ENCODE measurements at regions not wholly inside any gene's neighbourhood (a gene's known extent, or its start where the extent isn't known, plus 50 kb on each side); places are given as distances from the start of the nearest gene placed in this dataset.
A peak's percentile ranks its signal among the peaks of the same experiment; 100 is the strongest.
"Not testable (repeated sequence)": the region's sequence is repeated elsewhere in the genome, so short reads cannot be mapped to it uniquely, and the experiment has no call there.

GRCh38 chr2:205901491-205901890 lies 184.5 kb downstream of the INO80D start:
- no peak for DNase-seq

- no peak for DNase-seq
Measured at GRCh38 chr2:205898744-205899143, 187.2 kb downstream of the INO80D start.

- DNase-seq = no peak
Measured at GRCh38 chr2:205895981-205896655, 189.9 kb downstream of the INO80D start.

- no peak for DNase-seq
Measured at GRCh38 chr2:205892665-205893259, 193.2 kb downstream of the INO80D start.

- peak; percentile 73 for DNase-seq
Measured at GRCh38 chr2:205892251-205892655, 193.7 kb downstream of the INO80D start.

- no peak for DNase-seq
Measured at GRCh38 chr2:205889114-205889513, 196.9 kb downstream of the INO80D start.

DNA sequence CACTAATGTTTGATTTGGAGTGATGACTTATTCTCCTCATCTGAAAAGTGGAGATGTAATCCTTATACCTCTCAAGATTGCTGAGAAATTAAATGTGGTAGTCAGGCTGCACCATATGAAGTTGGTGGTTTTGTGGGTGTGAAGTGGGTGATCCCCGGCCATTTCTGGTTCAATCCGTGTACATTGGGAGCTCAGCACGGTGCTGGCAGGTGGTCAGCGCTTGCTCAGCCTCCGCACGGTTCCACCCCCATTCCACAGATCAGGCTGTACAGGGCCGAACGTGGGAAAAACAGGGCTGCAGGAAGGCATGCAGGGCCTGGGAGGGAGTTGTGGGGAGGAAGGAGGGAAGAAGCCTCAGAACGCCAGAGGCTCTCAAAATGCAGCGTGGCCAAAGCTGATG lies 198.3 kb downstream of the INO80D start:
- no peak for DNase-seq

- DNase-seq = no peak
Measured at GRCh38 chr2:205885492-205886099, 200.4 kb downstream of the INO80D start.

DNA sequence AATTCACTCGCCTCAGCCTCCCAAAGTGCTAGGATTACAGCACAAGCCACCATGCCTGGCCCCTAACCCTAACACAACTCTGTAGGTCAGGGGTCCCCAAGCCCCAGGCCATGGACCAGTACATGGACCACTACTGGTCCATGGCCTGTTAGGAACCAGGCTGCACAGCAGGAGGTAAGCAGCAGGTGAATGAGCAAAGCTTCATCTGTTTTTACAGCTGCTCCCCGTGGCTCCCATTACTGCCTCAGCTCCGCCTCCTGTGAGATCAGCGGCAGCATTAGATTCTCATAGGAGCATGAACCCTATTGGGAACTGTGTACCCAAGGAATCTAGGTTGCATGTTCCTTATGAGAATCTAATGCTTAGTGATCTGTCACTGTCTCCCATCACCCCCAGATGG lies 201.7 kb downstream of the NRP2 start:
- DNase-seq = peak; percentile 79

GRCh38 chr2:205882806-205883425 lies 200.6 kb downstream of the NRP2 start:
- DNase-seq = no peak

DNA sequence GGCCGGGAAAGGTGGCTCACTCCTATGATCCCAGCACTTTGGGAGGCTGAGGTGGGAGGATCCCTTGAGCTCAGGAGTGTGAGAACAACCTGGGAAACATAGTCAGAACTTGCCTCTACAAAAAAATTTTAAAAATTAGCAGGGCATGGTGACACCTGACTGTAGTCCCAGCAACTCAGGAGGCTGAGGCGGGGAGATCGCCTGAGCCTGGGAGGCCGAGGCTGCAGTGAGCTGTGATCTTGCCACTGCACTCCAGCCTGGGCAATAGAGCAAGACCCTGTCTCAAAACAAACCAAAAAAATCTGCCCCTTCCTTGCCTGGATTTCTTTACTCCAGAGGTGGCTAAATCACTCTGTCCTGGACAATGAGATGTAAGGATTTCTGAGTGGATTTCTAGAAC lies 197.7 kb downstream of the NRP2 start:
- no peak for DNase-seq

GRCh38 chr2:205878999-205879762 lies 196.9 kb downstream of the NRP2 start:
- DNase-seq = peak; percentile 69

DNA sequence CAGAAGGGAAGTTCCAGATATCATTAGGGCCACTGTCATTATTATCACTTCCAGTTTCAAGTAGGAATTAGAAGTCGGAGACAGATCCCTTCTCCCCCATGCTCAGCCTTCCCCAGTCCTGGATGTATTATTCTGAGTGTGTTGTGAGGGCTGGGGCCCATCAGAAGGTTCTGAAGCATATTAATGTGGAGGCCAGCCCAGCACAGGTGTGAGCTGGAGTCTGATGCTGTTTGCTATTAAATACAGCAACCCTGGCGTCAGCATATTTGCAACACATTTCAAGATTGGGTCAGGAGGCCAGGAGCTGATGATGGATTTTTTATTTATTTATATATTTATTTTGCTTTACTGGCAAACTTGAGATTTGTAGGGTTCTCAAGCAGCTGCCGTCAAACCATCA lies 195.2 kb downstream of the NRP2 start:
- no peak for DNase-seq

GRCh38 chr2:205876127-205876526 lies 193.8 kb downstream of the NRP2 start:
- no peak for DNase-seq

DNA sequence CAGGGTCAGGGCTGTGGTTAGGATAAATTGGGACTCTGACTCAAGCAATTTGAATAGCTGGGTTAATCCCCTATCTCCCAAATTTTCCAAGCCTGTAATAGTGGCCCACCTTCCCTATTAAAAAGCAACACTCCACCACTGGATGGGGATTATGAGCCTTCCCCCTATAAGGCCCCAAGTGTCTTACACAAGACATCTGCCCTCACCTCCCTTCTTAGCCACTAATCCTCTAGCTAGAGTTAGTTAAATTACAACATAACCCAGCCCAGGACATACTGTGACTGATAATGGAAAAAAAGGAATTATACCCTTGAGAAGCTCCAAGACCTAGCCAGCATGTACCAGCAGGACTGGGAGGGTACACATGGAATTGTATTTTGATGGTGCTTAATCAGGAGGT lies 190.4 kb downstream of the NRP2 start:
- DNase-seq = no peak

DNA sequence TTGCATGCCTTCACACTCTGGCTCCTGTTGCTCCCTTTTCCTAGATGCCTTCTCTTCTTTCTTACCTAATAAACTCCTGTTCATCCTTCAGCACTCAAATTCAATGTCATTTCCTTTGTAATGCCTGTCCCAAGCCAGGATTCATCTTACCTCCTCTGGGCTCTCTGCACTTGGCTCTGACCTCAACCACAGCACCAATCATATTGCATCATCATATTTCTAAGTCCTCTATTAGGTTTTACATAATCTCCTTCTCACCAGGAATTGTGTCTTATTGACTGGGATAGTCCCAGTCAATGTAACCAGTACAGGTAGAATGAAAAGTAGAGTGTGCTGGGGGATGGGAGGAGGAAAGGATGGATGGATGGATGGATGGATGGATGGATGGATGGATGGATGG lies 187.1 kb downstream of the NRP2 start:
- no peak for DNase-seq

DNA sequence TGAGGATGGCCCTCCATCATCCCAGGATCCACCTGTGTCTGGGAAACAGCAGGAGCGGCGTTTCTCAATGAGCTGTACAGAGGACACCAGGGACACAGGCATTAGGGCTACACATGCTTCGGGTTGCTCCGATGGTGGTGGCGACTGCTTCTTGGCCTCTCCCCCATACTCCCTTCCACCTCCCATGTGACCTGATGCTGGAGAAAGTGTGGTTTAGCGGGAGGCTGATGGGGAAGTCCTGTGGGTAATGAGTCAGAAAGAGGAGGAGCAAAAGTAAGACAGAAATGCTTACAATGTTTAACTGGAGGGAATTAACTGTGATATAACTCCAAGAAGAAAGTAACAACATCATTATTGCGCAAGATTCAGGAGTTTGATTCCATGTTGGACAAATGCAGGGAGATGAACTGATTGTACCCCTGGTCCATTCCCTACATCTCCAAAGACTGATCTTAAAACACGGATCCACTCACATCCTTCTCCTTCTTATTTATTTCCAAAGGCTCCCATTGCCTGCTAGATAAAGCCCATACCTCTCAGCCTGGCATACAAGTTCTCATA lies 186.6 kb downstream of the NRP2 start:
- DNase-seq = no peak

GRCh38 chr2:205868053-205868452 lies 185.8 kb downstream of the NRP2 start:
- no peak for DNase-seq

DNA sequence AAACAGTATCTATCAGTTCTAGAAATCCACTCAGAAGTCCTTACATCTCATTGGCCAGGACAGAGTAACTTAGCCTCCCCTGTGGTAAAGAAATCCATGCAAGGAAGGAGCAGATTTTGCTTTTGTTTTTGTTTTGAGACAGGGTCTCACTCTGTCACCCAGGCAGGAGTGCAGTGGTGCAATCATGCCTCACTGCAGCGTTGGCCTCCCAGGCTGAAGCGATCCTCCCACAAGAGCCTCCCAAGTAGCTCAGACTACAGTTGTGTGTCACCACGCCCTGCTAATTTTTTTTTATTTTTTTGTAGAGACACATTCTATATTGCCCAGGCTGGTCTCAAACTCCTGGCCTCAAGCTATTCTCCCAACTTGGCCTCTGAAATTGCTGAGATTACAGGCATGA lies 185.1 kb downstream of the NRP2 start:
- no peak for DNase-seq

GRCh38 chr2:205865905-205866441 lies 183.7 kb downstream of the NRP2 start:
- DNase-seq = peak; percentile 63

- no peak for DNase-seq
Measured at GRCh38 chr2:205865056-205865455, 182.8 kb downstream of the NRP2 start.

DNA sequence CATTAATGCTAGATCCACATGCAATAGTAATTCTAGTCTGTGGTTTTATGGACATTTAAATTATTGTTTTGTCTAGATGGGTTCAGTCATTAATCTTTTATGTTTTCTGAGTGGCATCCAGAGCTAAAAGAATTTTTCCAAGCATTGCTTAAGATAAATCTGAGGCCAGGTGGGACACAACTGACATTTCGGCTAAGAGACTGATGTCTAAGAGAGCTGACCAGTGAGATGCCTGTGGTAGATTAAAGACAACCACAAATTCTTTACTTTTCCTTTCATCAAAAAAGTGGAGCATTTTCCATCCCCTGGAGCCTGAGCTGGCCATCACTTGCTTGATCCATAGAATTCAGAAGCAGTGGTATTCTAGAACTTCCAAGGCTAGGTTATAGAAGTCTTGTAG lies 182.2 kb downstream of the NRP2 start:
- no peak for DNase-seq

- DNase-seq = not testable (repeated sequence)
Measured at GRCh38 chr2:205862761-205863160, 180.5 kb downstream of the NRP2 start.

Measured in NCI-H146 (cell line).